Mesendoderm (in vitro differentiated cells): ENCODE measurements at regions not wholly inside any gene's neighbourhood (a gene's known extent, or its start where the extent isn't known, plus 50 kb on each side); places are given as distances from the start of the nearest gene placed in this dataset.

Experiments
- DNase-seq: peaks from one replicate; pipeline ENCODE4 v3.0.0; 2013
- H2AK5ac ChIP-seq: 2 replicates; pipeline ENCODE4 v1.6.1; 2013; ENCODE audit warnings: low read length, inconsistent platforms
- H2BK120ac ChIP-seq: 2 replicates; pipeline ENCODE4 v1.6.1; 2013; ENCODE audit warnings: low read depth, mild to moderate bottlenecking, low read length, moderate library complexity, mixed read lengths
- H2BK15ac ChIP-seq: replicated peaks from 2 replicates; pipeline ENCODE4 v1.6.1; 2013; ENCODE audit warnings: low read depth, mild to moderate bottlenecking, moderate library complexity
- H2BK5ac ChIP-seq: 2 replicates; pipeline ENCODE4 v1.6.1; 2013; ENCODE audit warnings: low read length, inconsistent platforms
- H3K18ac ChIP-seq: 2 replicates; pipeline ENCODE4 v1.6.1; 2013; ENCODE audit warnings: mild to moderate bottlenecking, low read length, mixed read lengths
- H3K23ac ChIP-seq: one replicate; pipeline ENCODE4 v1.6.1; 2013; ENCODE audit warnings: low read length
- H3K27ac ChIP-seq: 2 replicates; pipeline ENCODE4 v1.5.1; 2013; ENCODE audit warnings: low read depth, mild to moderate bottlenecking, inconsistent platforms, low read length, moderate library complexity
- H3K27me3 ChIP-seq: 2 replicates; pipeline ENCODE4 v1.6.1; 2013; ENCODE audit warnings: low read length, control low read depth, mild to moderate bottlenecking, inconsistent platforms; ENCODE audit not compliant: insufficient read depth, poor library complexity
- H3K36me3 ChIP-seq: 2 replicates; pipeline ENCODE4 v1.6.1; 2013; ENCODE audit warnings: low read length, inconsistent platforms; ENCODE audit not compliant: control insufficient read depth, insufficient read depth
- H3K4ac ChIP-seq: one replicate; pipeline ENCODE4 v1.6.1; 2013; ENCODE audit warnings: low read depth, mild to moderate bottlenecking, low read length, moderate library complexity
- H3K4me1 ChIP-seq: 2 replicates; pipeline ENCODE4 v1.6.1; 2013; ENCODE audit warnings: low read depth, low read length, inconsistent platforms; ENCODE audit not compliant: control insufficient read depth
- H3K4me2 ChIP-seq: 2 replicates; pipeline ENCODE4 v1.6.1; 2013; ENCODE audit warnings: low read length
- H3K4me3 ChIP-seq: 2 replicates; pipeline ENCODE4 v1.5.1; 2013; ENCODE audit warnings: mild to moderate bottlenecking, low read length
- H3K56ac ChIP-seq: one replicate; pipeline ENCODE4 v1.6.1; 2013; ENCODE audit warnings: low read length
- H3K79me1 ChIP-seq: 2 replicates; pipeline ENCODE4 v1.6.1; 2013; ENCODE audit warnings: low read length, inconsistent platforms
- H3K79me2 ChIP-seq: 2 replicates; pipeline ENCODE4 v1.6.1; 2013; ENCODE audit warnings: mild to moderate bottlenecking, low read length; ENCODE audit not compliant: control insufficient read depth, insufficient read depth
- H3K9ac ChIP-seq: 2 replicates; pipeline ENCODE4 v1.6.1; 2013; ENCODE audit warnings: low read length, inconsistent platforms
- H4K5ac ChIP-seq: one replicate; pipeline ENCODE4 v1.6.1; 2013; ENCODE audit warnings: low read length
- H4K8ac ChIP-seq: one replicate; pipeline ENCODE4 v1.6.1; 2013; ENCODE audit warnings: low read depth, mild to moderate bottlenecking, control low read depth, low read length, moderate library complexity
- WGBS: extraction: QIAGEN DNeasy Blood & Tissue Kit; methylation state at CpG from one replicate; pipeline ENCODE4 v1.1.7; 2013; ENCODE audit warnings: low lambda C conversion rate, missing lambda C conversion rate; ENCODE audit not compliant: insufficient coverage; ENCODE audit errors: extremely low coverage; 5-methylcytosine and 5-hydroxymethylcytosine counted together

DNA sequence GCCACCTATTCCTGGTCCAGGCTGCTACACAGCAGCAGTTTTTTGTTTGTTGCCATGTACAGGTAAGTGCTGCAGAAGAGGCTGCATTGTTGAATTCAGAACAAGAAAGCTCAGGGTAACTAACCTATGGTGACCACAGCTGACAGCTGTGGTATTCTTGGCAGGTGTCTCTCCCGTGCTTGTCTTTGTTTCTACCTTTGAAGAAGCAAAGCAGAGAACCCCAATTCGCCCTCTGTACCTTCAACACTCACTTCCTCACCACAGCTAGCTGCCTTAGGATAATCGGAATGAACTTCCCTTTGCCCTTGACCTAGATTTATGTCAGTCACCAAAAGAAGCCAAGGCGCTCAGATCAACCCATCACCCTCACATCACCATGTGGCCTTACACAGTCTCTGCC is 1703.3 kb upstream of the SLC10A2 start:
- Histone ChIP-seq H3K36me3 (no peaks in the 10 kb centered on the region), H2AK5ac (no peak overlapping the region), H3K23ac (no peak overlapping the region), H2BK5ac (no peak overlapping the region), H3K9ac (no peak overlapping the region), H3K79me2 (no peaks in the 10 kb centered on the region), H2BK120ac (no peak overlapping the region), H3K4me3 (no peak overlapping the region), H3K27me3 (no peaks in the 10 kb centered on the region), H2BK15ac (no peak overlapping the region), H3K18ac (no peak overlapping the region), H3K27ac (no peak overlapping the region), H3K4ac (no peak overlapping the region), H4K8ac (no peak overlapping the region), H3K56ac (no peak overlapping the region), H3K79me1 (no peaks in the 10 kb centered on the region), H3K4me1 (no peaks in the 10 kb centered on the region), H3K4me2 (no peak overlapping the region), H4K5ac (no peak overlapping the region)
- DNase-seq: no peak
- WGBS: no CpG with 5 or more reads among the region's 4 CpGs

DNA sequence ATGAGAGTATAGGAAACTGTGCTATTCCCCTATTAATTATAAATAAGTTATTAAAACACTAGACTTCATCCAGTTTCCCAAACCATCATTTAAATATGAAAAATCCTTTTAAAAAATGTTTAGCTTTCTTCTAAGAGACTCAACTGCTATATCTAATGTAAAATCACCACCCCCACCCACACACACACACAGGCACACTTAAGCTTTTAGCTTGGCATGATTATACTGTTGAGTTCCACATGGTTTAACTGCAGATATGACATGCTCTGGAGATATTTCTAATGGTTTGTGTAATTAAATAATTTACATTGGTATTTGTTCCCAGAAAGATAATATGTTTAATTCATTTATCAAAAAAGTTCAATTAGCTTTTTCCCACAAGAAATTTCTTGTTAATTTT is 1700.1 kb upstream of the SLC10A2 start:
- no peak for DNase-seq
- Histone ChIP-seq H3K4me2 (no peak overlapping the region), H3K36me3 (no peaks in the 10 kb centered on the region), H3K9ac (no peak overlapping the region), H3K79me2 (no peaks in the 10 kb centered on the region), H2BK120ac (no peak overlapping the region), H2BK15ac (no peak overlapping the region), H3K4me1 (no peaks in the 10 kb centered on the region), H4K5ac (no peak overlapping the region), H4K8ac (no peak overlapping the region), H3K79me1 (no peaks in the 10 kb centered on the region), H2BK5ac (no peak overlapping the region), H3K4ac (no peak overlapping the region), H3K23ac (no peak overlapping the region), H3K18ac (no peak overlapping the region), H3K27me3 (no peaks in the 10 kb centered on the region), H3K27ac (no peak overlapping the region), H3K56ac (no peak overlapping the region), H2AK5ac (no peak overlapping the region), H3K4me3 (no peak overlapping the region)

DNA sequence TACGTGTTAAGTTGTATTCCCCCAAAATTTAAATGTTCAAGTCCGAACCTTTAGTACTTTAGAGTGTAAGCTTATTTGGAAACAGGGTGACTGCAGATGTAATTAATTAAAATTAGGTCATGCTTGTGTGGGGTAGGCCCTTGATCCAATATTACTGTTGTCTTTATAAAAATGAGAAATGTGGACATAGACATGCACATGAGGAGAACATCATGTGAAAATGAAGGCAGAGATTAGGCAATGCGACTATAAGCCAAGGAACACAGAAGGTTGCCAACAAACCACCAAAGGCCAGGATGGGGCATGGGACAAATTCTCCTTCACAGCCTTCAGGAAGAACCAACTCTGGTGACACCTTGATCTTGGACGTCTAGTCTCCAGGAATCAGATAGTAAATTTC is 1698.4 kb upstream of the SLC10A2 start:
- H3K36me3 ChIP-seq: no peaks in the 10 kb centered on the region
- no peak overlapping the region for H3K23ac ChIP-seq
- H3K56ac ChIP-seq: no peak overlapping the region
- no peaks in the 10 kb centered on the region for H3K79me2 ChIP-seq
- no peak overlapping the region for H3K4me2 ChIP-seq
- no peaks in the 10 kb centered on the region for H3K27me3 ChIP-seq
- H3K4me1 ChIP-seq: no peaks in the 10 kb centered on the region
- H4K8ac ChIP-seq: no peak overlapping the region
- H3K4me3 ChIP-seq: no peak overlapping the region
- H3K9ac ChIP-seq: no peak overlapping the region
- no peak overlapping the region for H2AK5ac ChIP-seq
- H3K18ac ChIP-seq: no peak overlapping the region
- H3K79me1 ChIP-seq: no peaks in the 10 kb centered on the region
- H2BK5ac ChIP-seq: no peak overlapping the region
- no peak for DNase-seq
- H2BK120ac ChIP-seq: no peak overlapping the region
- no peak overlapping the region for H2BK15ac ChIP-seq
- H3K27ac ChIP-seq: no peak overlapping the region
- WGBS: no CpG with 5 or more reads among the region's 4 CpGs
- H4K5ac ChIP-seq: no peak overlapping the region
- no peak overlapping the region for H3K4ac ChIP-seq

DNA sequence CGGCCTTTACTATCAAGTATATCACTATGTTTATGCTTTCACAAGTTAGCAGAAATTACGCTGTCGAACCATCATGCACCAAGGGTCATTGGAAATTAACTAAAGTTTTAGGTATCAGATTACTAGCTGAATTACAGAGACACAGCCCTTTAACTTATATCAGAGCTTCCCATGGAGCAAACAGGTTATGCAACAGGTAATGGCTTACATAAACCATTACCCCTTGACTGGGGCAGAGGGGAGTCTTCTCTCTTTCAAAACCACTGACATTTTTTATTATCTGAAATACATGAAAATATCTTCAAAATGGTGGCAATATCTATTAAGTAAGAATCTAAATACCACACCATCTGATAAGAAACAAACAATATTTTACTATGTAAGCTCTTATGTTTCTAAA is 1692.9 kb upstream of the SLC10A2 start:
- Histone ChIP-seq H2BK120ac (no peak overlapping the region), H2BK15ac (no peak overlapping the region), H3K79me1 (no peaks in the 10 kb centered on the region), H3K4me3 (no peak overlapping the region), H4K5ac (no peak overlapping the region), H3K27me3 (no peaks in the 10 kb centered on the region), H4K8ac (no peak overlapping the region), H3K4me2 (no peak overlapping the region), H3K9ac (no peak overlapping the region), H3K36me3 (no peaks in the 10 kb centered on the region), H3K4me1 (no peaks in the 10 kb centered on the region), H3K79me2 (no peaks in the 10 kb centered on the region), H3K23ac (no peak overlapping the region), H3K4ac (no peak overlapping the region), H3K18ac (no peak overlapping the region), H3K56ac (no peak overlapping the region), H2BK5ac (no peak overlapping the region), H3K27ac (no peak overlapping the region), H2AK5ac (no peak overlapping the region)
- no CpG with 5 or more reads among the region's 3 CpGs for WGBS
- no peak for DNase-seq

DNA sequence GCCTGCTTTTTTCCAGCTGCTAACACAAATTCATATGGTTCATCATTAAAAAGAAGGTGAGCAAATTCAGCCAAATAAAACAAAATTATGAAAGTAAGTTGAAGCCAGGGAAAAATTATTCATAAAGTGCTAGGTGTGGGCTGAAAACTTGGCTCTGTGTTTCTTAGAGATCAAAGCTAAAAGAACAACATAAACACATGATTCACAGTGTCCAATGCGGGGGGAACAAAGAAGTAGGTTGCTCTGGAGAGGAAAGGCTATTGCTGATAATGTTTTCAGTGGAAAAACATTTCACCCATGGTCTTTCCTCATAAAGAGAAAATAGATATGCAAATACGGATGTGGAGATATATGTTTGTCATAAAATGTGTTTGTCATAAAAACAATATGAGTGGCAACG is 1691.5 kb upstream of the SLC10A2 start:
- H3K27me3 ChIP-seq: no peaks in the 10 kb centered on the region
- H3K56ac ChIP-seq: no peak overlapping the region
- H3K4ac ChIP-seq: no peak overlapping the region
- no peaks in the 10 kb centered on the region for H3K4me1 ChIP-seq
- H3K4me2 ChIP-seq: no peak overlapping the region
- no CpG with 5 or more reads among the region's 3 CpGs for WGBS
- no peak overlapping the region for H4K8ac ChIP-seq
- H2BK15ac ChIP-seq: no peak overlapping the region
- no peak overlapping the region for H2BK120ac ChIP-seq
- no peak overlapping the region for H3K9ac ChIP-seq
- no peak overlapping the region for H3K4me3 ChIP-seq
- H3K27ac ChIP-seq: no peak overlapping the region
- H3K36me3 ChIP-seq: no peaks in the 10 kb centered on the region
- H3K79me1 ChIP-seq: no peaks in the 10 kb centered on the region
- H2AK5ac ChIP-seq: no peak overlapping the region
- H2BK5ac ChIP-seq: no peak overlapping the region
- H3K23ac ChIP-seq: no peak overlapping the region
- DNase-seq: no peak
- no peak overlapping the region for H3K18ac ChIP-seq
- no peak overlapping the region for H4K5ac ChIP-seq
- H3K79me2 ChIP-seq: no peaks in the 10 kb centered on the region

DNA sequence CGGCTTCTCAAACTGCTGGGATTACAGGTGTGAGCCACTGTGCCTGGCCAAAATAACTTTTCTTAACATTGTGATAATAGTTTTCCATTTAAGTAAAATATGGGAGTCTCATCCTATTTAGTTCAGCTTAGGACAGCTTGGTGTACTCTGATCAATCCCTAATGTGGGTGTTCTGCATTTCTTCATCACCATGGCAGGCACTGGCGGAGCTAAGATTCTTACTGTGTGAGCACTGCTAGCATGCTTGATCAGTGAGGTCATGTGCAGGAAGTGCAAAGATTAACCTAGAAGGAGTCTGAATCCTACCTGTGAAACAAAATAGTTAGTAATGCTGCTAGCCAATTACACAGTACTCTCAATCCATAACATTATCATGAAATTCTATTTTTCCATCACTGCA is 1684.2 kb upstream of the SLC10A2 start:
- no peak overlapping the region for H2BK120ac ChIP-seq
- no peak overlapping the region for H2BK5ac ChIP-seq
- peak; percentile 81 for DNase-seq
- H2BK15ac ChIP-seq: no peak overlapping the region
- no peak overlapping the region for H3K4me3 ChIP-seq
- no peaks in the 10 kb centered on the region for H3K36me3 ChIP-seq
- no peak overlapping the region for H4K8ac ChIP-seq
- no peak overlapping the region for H4K5ac ChIP-seq
- WGBS: no CpG with 5 or more reads among the region's 2 CpGs
- H3K79me1 ChIP-seq: no peaks in the 10 kb centered on the region
- H3K23ac ChIP-seq: no peak overlapping the region
- no peaks in the 10 kb centered on the region for H3K79me2 ChIP-seq
- no peak overlapping the region for H2AK5ac ChIP-seq
- H3K27me3 ChIP-seq: no peaks in the 10 kb centered on the region
- no peak overlapping the region for H3K4ac ChIP-seq
- H3K27ac ChIP-seq: no peak overlapping the region
- no peak overlapping the region for H3K4me2 ChIP-seq
- no peak overlapping the region for H3K18ac ChIP-seq
- H3K56ac ChIP-seq: no peak overlapping the region
- H3K9ac ChIP-seq: no peak overlapping the region
- no peaks in the 10 kb centered on the region for H3K4me1 ChIP-seq
